ENCODE measurements at regions not wholly inside any gene's neighbourhood (a gene's known extent, or its start where the extent isn't known, plus 50 kb on each side); places are given as distances from the start of the nearest gene placed in this dataset.
"Not testable (repeated sequence)": the region's sequence is repeated elsewhere in the genome, so short reads cannot be mapped to it uniquely, and the experiment has no call there.

GRCh38 chr4:105058177-105058812, 88.4 kb upstream of the TET2 start:
- DNase-seq, result peak in 1 of 5 donors; percentile 39

GRCh38 chr4:105059337-105059736, 87.3 kb upstream of the TET2 start:
- peak in 1 of 5 donors; percentile 18 for DNase-seq

GRCh38 chr4:105060628-105061027, 86.0 kb upstream of the TET2 start:
- peak in 1 of 5 donors; percentile 78 for DNase-seq

GRCh38 chr4:105061136-105061696, 85.5 kb upstream of the TET2 start:
- peak in 1 of 5 donors; percentile 76 for DNase-seq

GRCh38 chr4:105061731-105062130, 84.9 kb upstream of the TET2 start:
- no peak for DNase-seq

GRCh38 chr4:105066401-105066800, 80.3 kb upstream of the TET2 start:
- DNase-seq, result no peak

GRCh38 chr4:105067431-105067830, 79.2 kb upstream of the TET2 start:
- DNase-seq, result no peak

- no peak for DNase-seq
Observed at GRCh38 chr4:105067946-105068345, 78.7 kb upstream of the TET2 start.

- DNase-seq, result no peak
Observed at GRCh38 chr4:105068516-105068915, 78.2 kb upstream of the TET2 start.

- DNase-seq, result not testable (repeated sequence)
Observed at GRCh38 chr4:105072095-105072494, 74.6 kb upstream of the TET2 start.

GRCh38 chr4:105074097-105074496, 72.6 kb upstream of the TET2 start:
- no peak for DNase-seq

- no peak for DNase-seq
Observed at GRCh38 chr4:105075045-105075444, 71.6 kb upstream of the TET2 start.

GRCh38 chr4:105088110-105088879, 58.4 kb upstream of the TET2 start:
- DNase-seq, result no peak

GRCh38 chr4:105092356-105092755, 54.3 kb upstream of the TET2 start:
- DNase-seq, result no peak

- no peak for DNase-seq
Observed at GRCh38 chr4:105092768-105093167, 53.9 kb upstream of the TET2 start.

- no peak for DNase-seq
Observed at GRCh38 chr4:105093975-105094374, 52.7 kb upstream of the TET2 start.

All from T-helper 1 cell (primary cell).